Epithelial cell of proximal tubule (primary cell): ENCODE measurements at regions not wholly inside any gene's neighbourhood (a gene's known extent, or its start where the extent isn't known, plus 50 kb on each side); places are given as distances from the start of the nearest gene placed in this dataset.

Experiments used
- DNase-seq: peaks from one replicate; pipeline ENCODE4 v3.0.0-alpha.2; 2011; ENCODE audit warnings: low read depth
- H3K4me3 ChIP-seq: 2 replicates; pipeline ENCODE4 v1.5.1; 2011; ENCODE audit warnings: low read depth, mild to moderate bottlenecking, low read length
- TF ChIP-seq, protein P1 (sequence below): conservative IDR thresholded peaks from 2 replicates; pipeline ENCODE4 v1.5.1; 2012; ENCODE audit warnings: low read depth, mild to moderate bottlenecking, low read length

DNA sequence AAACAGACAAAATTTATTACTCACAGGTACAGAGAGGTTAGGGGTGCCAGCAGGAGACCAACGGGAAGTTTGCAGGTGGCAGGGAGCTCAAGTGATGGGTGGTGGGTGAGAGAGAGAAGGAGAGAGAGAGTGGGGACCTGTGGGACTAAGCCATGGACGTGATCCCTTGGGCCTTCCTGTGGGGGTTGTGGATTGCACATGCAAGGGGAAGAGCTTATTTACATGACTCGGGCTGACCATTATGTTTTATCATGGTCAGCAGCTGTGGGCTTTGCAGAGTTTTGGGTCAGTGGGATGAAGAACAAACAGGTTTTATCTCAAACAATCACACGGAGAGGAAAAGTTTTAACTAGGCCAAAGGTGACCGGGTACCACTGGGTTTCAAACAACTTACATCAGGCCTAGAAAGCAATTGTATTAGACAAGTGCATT, 156.2 kb upstream of the EXOC2 start:
- TF ChIP-seq, protein P1, sequence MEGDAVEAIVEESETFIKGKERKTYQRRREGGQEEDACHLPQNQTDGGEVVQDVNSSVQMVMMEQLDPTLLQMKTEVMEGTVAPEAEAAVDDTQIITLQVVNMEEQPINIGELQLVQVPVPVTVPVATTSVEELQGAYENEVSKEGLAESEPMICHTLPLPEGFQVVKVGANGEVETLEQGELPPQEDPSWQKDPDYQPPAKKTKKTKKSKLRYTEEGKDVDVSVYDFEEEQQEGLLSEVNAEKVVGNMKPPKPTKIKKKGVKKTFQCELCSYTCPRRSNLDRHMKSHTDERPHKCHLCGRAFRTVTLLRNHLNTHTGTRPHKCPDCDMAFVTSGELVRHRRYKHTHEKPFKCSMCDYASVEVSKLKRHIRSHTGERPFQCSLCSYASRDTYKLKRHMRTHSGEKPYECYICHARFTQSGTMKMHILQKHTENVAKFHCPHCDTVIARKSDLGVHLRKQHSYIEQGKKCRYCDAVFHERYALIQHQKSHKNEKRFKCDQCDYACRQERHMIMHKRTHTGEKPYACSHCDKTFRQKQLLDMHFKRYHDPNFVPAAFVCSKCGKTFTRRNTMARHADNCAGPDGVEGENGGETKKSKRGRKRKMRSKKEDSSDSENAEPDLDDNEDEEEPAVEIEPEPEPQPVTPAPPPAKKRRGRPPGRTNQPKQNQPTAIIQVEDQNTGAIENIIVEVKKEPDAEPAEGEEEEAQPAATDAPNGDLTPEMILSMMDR: no peak
- no peak for DNase-seq
- H3K4me3 ChIP-seq: no peak overlapping the region

DNA sequence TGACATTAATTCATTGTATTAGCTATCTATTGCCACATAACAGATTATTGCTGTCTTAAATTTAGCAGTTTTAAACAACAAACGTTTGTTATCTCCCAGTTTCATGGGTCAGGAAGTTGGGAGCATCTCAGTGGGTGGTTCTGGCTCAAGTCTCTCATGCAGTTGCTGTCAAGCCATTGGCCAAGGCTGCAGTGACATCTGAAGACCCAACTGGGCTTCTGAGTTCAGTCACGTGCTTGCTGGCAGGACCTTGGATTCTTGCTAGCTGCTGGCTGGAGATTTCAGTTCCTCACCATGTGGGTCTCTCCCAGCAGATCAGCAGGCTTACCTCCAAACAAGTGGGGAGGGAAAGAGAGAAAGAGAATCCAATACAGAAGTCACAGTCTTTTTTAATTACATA, 152.6 kb upstream of the EXOC2 start:
- TF ChIP-seq, protein P1: no peak
- DNase-seq: no peak
- no peak overlapping the region for H3K4me3 ChIP-seq

DNA sequence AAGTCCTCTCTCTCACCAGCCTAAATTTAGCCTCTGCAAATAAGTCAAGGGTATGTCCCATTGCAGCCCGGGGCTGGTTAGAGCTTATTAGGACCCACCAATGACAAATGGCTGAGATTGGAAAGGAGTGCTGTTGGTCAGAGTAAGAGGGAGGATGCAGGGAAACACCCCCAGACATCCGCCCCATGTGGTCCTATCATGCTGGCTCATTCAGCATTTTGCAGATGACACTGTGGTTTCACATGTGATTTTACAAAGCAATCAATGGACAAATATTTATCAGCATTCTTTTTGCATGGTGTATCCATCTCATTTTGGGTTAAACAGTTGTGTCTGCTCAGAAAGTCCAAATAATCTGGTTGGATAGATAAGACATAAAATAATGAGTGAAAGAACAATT, 152.2 kb upstream of the EXOC2 start:
- TF ChIP-seq, protein P1: no peak
- no peak overlapping the region for H3K4me3 ChIP-seq

DNA sequence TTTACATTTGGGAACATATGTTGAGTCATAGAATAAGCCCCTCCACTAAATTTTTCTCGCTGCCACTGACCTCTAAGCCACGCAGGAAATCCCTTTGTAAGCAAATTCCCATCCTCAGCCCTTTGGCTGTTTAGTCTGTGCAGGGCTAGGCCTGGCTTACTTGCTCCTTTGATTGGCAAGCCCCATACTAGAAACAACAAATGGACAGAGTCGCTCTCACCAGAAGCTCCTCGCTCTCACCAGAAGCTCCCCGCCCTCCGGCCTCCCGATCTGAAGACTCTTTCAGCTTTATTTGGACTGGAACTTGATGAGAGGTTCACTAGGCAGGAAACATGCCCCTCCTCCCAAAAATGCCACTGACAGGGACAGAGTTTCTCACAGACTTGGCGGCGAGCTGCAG, 149.2 kb upstream of the EXOC2 start:
- no peak for DNase-seq
- no peak overlapping the region for H3K4me3 ChIP-seq
- TF ChIP-seq, protein P1: no peak

More for the DNA sequence above, 152.2 kb upstream of the EXOC2 start:
- no peak for DNase-seq

DNA sequence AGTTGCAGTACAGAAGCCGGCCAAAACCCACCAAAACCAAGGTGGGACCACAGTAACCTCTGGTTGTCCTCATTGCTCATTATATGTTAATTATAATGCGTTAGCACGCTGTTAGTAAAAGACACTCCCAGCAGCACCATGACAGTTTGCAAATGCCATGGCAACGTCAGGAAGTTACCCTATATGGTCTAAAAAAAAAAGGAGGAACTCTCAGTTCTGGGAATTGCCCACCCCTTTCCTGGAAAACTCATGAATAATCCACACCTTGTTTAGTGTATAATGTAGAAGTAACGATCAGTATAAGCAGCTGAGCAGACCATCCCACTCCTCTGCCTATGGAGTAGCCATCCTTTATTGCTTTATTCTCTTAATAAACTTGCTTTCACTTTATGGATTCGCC, 148.6 kb upstream of the EXOC2 start:
- H3K4me3 ChIP-seq: no peak overlapping the region
- DNase-seq: no peak
- TF ChIP-seq, protein P1: no peak

DNA sequence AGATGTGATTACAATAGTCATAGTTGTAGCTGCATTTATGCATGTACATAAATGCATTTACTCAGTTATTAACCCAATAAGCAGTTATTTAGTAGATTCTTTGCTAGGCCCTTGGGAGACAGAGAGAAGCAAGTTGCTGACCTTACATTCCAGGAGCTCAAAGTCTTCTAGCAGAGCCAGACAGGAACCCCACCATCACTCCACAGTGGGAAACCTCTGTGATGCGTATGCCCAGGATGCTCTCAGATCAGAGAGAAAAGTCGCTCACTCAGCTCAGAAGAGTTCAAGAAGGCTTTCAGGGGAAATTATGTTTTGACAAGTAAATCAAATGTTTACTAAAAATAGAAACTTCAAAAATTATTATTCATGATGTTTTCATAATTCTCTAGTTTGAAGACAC, 146.3 kb upstream of the EXOC2 start:
- no peak for DNase-seq
- no peak overlapping the region for H3K4me3 ChIP-seq
- TF ChIP-seq, protein P1: no peak

DNA sequence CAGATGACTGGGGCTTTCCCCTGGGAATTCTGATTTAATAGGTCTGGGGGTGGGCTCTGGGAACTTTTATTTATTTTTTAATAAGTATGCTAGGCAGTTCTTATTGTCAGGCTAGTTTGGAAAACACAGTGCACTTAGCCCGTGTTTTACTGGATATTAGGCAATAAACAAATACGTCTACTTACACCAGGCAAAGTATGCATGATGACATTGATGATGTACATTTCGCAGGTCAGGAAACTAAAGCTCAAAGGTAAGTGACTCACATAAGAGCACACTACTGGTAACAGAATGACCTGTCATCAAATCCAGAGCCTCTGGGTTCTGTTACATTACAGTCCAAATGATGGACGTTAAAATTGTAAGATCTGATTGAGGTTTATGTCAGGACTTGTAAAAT, 144.4 kb upstream of the EXOC2 start:
- no peak overlapping the region for H3K4me3 ChIP-seq
- DNase-seq: no peak
- TF ChIP-seq, protein P1: no peak
